ENCODE measurements at regions not wholly inside any gene's neighbourhood (a gene's known extent, or its start where the extent isn't known, plus 50 kb on each side); places are given as distances from the start of the nearest gene placed in this dataset.

- TF ChIP-seq POLR2A (IDR thresholded peaks at IDR 0.05) (no peak), CTCF (IDR thresholded peaks at IDR 0.05) (no peak)
Measured at GRCh38 chr10:44618910-44619309, 234.0 kb upstream of the CXCL12 start.

All from body of pancreas (tissue), 4 donors.